Spleen (tissue), 7 donors: ENCODE measurements at regions not wholly inside any gene's neighbourhood (a gene's known extent, or its start where the extent isn't known, plus 50 kb on each side); places are given as distances from the start of the nearest gene placed in this dataset.

Experiments used
- CTCF ChIP-seq, 11 experiments: fragments of 200-600 bp in 7 of 11; fragments of 450-650 bp in 4 of 11; sonication (generic) in 4 of 11; IDR thresholded peaks in 8 of 11; conservative IDR thresholded peaks in 3 of 11; 1 replicate in 7 of 11; 2 replicates in 4 of 11; pipeline versions ENCODE4 v1.4.0 to v1.8.0; 2016 to 2021; ENCODE audit warnings: antibody characterized with exemption in 11 of 11, inconsistent platforms in 4 of 11, mild to moderate bottlenecking in 1 of 11
- POLR2A ChIP-seq, 3 donors: fragments of 450-650 bp; IDR thresholded peaks; one replicate each; pipeline ENCODE4 v1.5.1; 2017; ENCODE audit warnings: antibody characterized with exemption in 3 of 3, mild to moderate bottlenecking in 1 of 3
- POLR2AphosphoS5 ChIP-seq, 3 donors: sonication (generic); formaldehyde crosslinking; IDR thresholded peaks; one replicate each; pipeline ENCODE4 v1.5.1; 2017; ENCODE audit warnings: antibody characterized with exemption in 3 of 3
- donor health status: DM: no; HTN: no; CAD: no; lungs with moderate emphysema.
- donor health status: DM: no; HTN: no; CAD: no.
- donor health status: DM: no; HTN: no; CAD: no.

GRCh38 chr11:70833011-70833410 lies 419.4 kb downstream of the SHANK2 start:
- TF ChIP-seq POLR2AphosphoS5 (IDR thresholded peaks at IDR 0.05) (no peak), CTCF (IDR thresholded peaks at IDR 0.05 in 8 of 11, conservative IDR thresholded peaks at IDR 0.05 in 3 of 11) (no peak), POLR2A (IDR thresholded peaks at IDR 0.05) (no peak)
